ENCODE measurements at regions not wholly inside any gene's neighbourhood (a gene's known extent, or its start where the extent isn't known, plus 50 kb on each side); places are given as distances from the start of the nearest gene placed in this dataset.
"Not testable (repeated sequence)": the region's sequence is repeated elsewhere in the genome, so short reads cannot be mapped to it uniquely, and the experiment has no call there.

DNA sequence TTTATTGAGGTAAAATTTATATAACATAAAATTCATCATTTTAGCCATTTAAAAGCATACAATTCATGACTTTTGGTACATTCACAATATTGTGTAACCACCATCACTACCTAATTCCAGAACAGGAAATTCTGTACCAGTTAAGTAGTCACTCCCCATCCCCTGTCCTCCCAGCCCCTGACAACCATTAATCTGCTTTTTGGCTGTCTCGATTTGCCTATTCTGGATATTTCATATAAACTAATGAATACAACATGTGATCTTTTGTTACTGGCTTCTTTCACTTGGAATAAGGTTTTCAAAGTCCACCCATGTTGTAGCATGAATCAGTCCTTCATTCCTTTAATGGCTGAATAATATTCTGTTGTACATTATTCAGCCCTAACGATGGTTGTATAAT, 115.6 kb upstream of the KLF14 start:
- DNase-seq, result no peak

DNA sequence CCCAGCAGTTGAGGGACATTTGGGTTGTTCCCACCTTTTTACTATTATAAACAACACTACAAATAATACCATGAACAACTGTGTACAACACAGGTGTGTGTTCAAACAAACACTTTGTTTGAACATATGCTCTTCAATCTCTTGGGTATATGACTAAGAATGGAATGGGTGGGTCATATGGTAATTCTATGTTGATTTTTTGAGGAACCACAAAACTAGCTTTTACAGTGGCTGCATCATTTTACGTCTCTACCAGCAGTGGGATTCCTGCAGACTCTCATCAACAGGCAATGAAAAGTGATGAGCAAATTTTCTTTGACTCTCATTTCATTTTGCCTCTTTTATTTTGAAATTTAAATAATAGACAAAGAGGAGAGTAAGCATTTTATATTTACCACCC, 116.9 kb upstream of the KLF14 start:
- no peak for DNase-seq

GRCh38 chr7:130852867-130853266, 118.9 kb upstream of the KLF14 start:
- DNase-seq, result no peak

GRCh38 chr7:130853503-130854279, 119.7 kb upstream of the KLF14 start:
- no peak for DNase-seq

GRCh38 chr7:130854481-130854880, 120.5 kb upstream of the KLF14 start:
- no peak for DNase-seq

GRCh38 chr7:130856866-130857265, 122.9 kb upstream of the KLF14 start:
- DNase-seq, result no peak

DNA sequence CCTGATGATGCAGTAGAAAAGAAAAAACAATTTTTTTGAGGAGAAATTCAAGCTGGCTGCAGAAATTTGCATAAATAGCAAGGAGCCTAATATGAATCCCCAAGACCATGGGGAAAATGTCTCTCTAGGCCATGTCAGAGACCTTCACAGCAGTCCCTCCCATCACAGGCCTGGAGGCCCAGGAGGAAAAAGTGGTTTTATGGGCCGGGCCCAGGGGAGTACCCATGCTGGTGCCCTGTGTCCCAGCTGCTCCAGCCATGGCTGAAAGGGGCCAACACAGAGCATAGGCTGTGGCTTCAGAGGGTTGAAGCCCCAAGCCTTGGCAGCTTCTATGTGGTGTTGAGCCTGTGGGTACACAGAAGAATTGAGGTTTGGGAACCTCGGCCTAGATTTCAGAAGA, 126.8 kb upstream of the KLF14 start:
- not testable (repeated sequence) for DNase-seq

DNA sequence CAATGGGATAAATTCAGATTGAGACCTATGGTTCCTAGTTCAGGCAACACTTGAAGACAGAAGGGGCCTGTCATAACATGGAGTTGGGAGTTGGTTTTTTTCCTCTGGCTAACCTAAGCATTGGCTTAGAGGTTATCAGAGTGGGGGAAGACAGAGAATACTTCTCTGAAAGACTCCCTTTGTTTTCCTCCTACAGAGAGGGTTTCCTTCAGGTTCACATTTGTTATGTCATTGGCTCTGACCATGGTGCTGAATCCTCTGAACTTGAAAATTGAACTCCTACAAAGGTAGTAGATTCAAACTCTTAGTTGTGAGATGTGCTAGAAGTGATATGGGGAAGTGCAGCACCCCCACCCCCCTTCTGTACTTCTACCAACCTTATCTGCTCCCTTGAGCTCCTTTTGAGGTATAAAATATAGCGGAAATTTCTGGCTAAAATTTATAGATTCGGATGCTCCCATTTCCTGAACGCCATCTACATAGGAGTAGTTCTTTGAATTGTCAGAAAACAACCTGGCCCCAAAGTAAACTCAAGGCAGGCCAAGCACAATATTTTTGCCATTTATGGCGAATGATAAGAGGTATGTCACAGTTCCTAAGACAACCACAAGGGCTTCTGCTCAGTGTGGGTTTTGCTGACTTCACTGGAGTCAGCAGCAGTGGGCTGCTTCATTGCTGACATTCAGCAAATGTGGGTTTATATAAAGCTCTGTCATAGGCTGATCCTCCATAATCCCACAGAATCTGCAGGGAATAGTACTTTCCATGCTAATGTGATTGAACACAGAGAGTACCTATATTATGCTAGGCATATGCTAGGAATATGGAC, 131.6 kb upstream of the KLF14 start:
- no peak for DNase-seq

DNA sequence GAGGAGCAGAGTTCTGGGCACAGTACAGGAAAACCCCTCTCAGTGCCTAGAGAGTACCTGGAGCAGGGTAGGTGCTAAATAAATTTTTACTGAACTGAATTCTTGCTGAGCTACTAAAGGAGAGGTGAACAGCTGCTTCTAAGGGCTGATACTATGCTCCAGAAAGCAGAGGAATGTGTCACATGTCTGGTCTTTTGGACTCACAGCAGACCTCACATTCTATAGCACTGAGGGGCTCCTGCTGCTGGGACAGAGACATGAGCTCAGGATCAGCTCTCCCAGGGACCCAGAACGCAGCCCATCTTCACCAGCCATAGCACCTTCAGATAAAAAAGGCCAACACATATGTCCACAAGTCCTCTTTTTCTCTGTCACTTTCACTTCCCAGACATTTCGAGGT, 133.0 kb upstream of the KLF14 start:
- no peak for DNase-seq

DNA sequence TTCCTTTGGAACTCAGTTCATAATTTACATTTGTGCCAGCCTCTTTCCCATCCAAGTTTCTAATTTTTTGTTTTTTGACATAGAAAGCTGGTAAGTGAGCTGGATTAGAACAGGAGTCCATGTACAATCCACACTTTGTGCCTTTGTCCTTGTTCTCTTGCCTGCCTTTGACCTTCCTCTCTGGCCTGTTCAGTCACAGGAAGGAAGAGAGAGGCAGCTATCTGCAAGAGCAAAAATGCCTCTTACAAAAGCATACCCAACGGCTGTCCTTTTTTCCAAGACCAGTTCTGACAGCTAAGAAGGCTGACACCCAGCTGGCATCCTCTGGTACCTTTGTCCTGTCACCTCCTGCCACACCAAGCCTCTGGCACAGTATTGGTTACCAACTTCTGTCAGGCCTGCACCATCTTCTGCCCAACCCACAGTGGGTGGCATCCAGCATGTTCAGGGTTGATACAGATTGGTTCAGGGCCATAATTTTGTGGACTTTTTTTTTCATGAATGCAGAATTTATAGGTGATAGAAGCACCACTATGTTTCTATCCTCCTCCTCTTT, 133.7 kb upstream of the KLF14 start:
- DNase-seq, result no peak

DNA sequence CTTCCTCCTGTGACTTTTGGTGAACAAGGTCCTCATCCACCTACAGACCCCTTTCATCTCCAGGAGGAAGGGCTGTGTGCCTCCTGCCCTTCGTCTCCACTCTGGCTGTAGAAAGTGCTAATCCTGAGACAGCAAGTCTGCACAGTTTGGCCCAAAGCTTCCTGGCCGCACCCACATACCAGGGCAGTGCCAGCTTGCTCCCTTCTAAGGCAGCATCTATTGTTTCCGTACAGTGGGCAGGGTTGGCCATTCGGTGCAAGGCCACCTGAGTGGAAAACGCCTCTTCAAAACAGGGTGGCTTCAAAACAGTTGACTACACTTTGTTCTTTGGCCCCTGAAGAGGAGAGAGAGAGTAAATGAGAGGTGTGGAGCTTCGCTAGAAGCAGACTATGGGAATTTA, 134.1 kb upstream of the KLF14 start:
- no peak for DNase-seq

GRCh38 chr7:130869918-130870317, 135.9 kb upstream of the KLF14 start:
- DNase-seq, result no peak

- DNase-seq, result no peak
Measured at GRCh38 chr7:130872341-130872740, 138.3 kb upstream of the KLF14 start.

- no peak for DNase-seq
Measured at GRCh38 chr7:130872756-130873448, 138.9 kb upstream of the KLF14 start.

DNA sequence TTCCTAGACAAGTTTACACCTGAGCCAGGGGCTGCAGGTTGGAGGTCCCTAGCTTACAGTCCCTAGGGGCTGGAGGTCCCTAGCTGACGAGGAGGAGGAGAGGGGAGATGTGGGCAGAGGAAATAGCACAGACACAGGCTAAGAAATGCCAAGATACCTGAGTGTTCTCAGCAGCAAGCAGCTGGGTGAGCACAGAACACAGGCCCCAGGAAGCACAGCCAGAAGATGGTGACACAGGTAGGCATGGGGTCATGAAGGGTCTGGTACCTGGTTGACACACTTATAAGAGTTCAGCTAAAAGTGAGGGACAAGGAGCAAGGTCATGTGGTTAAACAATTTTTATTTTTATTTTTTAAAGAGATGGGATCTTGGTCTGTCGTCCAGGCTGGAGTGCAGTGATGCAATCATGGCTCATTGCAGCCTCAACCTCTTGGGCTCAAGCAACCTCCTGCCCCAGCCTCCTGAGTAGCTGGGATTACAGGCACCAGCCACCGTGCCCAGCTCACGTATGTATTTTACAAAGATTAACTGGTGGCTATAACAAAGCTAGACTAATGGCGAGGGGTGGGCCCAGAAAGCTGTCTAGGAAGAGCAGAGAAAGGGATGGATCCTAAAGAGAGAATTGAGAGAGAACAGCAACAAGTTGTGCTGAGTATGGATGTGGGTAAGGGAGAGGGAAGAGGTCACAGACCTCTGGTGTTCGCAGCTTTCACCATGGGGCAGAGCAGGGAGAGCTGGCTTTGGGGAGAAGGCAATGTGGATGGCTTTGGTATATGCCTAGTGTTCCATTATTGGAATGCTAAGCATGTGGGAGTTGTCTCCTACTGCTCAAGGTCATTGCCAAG, 140.3 kb upstream of the KLF14 start:
- DNase-seq, result no peak

GRCh38 chr7:130875265-130875741, 141.3 kb upstream of the KLF14 start:
- DNase-seq, result no peak

- no peak for DNase-seq
Measured at GRCh38 chr7:130875901-130876300, 141.9 kb upstream of the KLF14 start.

DNA sequence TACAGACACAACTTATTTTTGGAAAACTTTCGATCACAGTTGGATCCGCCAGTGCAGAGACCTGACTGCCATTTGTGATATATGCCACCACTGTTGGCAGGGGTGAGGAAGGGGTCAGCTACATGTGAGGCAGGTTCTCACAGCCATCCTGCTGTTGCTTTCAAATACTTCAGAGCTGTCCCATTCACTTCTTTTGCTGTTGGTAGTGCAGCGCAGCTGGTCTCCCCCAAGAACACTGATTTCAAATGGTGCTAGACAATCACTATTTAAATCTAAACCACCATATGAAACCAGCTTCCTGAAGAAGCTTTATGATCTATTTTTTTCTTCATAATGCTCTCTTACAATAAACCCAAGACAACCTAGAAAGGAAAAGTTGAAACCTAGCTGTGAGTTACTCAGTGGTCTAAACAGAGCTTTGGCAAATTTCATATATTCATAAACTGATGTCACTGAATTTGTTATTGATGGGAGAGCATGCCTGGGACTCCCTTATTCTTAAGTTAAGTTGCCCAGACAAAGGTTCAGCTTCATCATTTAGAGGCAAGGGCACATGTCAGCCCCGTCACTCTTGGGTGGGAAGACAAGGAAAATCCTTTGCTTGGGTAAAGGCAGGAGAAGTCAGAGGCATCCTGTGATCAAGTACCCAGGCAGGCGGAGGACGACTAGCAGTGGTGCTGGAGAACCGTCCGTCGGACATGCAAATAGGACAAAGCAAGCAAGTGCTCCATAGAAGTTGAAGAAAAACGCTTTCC, 143.4 kb upstream of the KLF14 start:
- DNase-seq, result no peak

GRCh38 chr7:130877991-130878305, 143.9 kb upstream of the KLF14 start:
- no peak for DNase-seq

DNA sequence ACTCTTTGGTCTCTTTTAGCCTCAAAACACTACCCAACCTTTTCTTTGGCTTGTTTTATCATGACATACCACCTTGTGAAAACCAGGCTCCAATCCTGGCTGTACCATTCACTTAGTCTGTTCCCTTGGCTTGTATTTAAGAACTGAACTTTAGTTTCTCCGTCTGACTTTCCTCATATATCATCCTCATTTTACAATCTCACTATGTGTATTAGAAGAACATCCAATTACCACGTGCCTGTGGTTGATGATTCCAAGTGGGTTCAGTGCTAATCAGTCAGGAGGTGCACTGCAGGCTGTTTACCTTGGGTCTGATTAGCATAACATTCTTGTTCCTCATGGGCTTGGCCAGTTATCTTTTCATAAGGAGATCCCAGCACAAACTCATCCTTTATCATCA, 144.8 kb upstream of the KLF14 start:
- no peak for DNase-seq

DNA sequence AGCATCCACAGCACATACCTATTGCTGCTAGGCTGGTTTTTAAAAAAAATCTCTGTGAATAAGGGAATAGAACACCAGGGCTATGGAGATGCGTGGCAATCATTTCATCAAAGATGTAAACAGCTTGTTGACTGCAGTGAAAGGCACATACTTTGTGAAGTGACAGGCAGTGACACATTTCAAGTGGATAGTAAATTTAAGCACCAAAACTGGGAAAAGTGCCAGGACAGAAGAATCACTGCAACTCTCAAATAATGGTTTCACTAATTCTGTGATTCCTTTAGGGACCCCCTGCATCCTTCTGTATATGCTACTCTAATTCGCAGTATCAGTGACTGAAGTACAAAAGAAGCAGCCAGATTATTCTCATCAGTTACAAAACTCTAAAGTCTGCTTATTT, 145.2 kb upstream of the KLF14 start:
- no peak for DNase-seq

DNA sequence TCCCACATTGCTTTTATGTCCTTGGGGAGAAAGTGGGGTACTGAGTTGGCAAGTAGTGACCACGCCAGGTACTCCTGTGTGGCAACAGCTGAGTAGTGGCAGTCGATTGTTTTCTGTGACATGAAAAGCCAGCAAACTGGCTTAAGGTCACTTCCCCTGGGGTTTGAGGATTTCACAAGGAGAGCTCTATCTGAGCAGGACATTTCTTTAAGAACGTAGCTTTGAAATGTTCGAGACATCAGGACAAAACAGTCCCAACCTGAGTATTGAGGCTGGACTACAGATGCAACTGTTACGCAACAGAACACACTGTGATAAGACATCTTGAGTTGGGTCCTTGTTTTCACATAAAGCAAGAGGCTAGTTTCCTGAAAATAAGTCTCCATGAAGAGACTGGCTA, 146.7 kb upstream of the KLF14 start:
- no peak for DNase-seq
